Ovary (tissue), 7 donors: ENCODE measurements at regions not wholly inside any gene's neighbourhood (a gene's known extent, or its start where the extent isn't known, plus 50 kb on each side); places are given as distances from the start of the nearest gene placed in this dataset.

Experiments used
- DNase-seq, 5 donors: peaks; one replicate each; pipeline ENCODE4 v3.0.0-alpha.2; 2019 to 2020
- H3K27ac ChIP-seq, 2 donors: fragments of 200-600 bp; one replicate each; pipeline versions ENCODE4 v1.5.1 to v1.8.0; 2019 to 2022
- H3K27me3 ChIP-seq: fragments of 200-600 bp; one replicate; pipeline ENCODE4 v1.8.0; 2022
- H3K36me3 ChIP-seq: fragments of 200-600 bp; sonication (generic); one replicate; pipeline ENCODE4 v1.5.1; 2019
- H3K4me1 ChIP-seq: one replicate; pipeline ENCODE4 v1.8.1; 2013; ENCODE audit warnings: mild to moderate bottlenecking, moderate library complexity; ENCODE audit not compliant: insufficient read depth
- H3K4me3 ChIP-seq: fragments of 200-600 bp; sonication (generic); one replicate; pipeline ENCODE4 v1.5.1; 2017
- H3K9me3 ChIP-seq, 2 donors: fragments of 200-600 bp in 1 of 2; sonication (generic) in 1 of 2; one replicate each; pipeline versions ENCODE4 v1.5.1 to v1.8.1; 2013 to 2019; ENCODE audit warnings: mild to moderate bottlenecking in 1 of 2, moderate library complexity in 1 of 2
- EP300 ChIP-seq: sonication (generic); formaldehyde crosslinking; IDR thresholded peaks from one replicate; pipeline ENCODE4 v1.6.1; 2017; ENCODE audit warnings: antibody characterized with exemption
- POLR2A ChIP-seq: fragments of 450-650 bp; IDR thresholded peaks from one replicate; pipeline ENCODE4 v1.6.1; 2017; ENCODE audit warnings: antibody characterized with exemption, mild to moderate bottlenecking, moderate library complexity
- WGBS, 3 donors: extraction: QIAGEN DNeasy Blood & Tissue Kit in 1 of 3; methylation state at CpG; one replicate each; pipeline versions ENCODE4 v1.1.5 to v1.1.7; 2013 to 2017; 5-methylcytosine and 5-hydroxymethylcytosine counted together
- intact Hi-C, 4 donors: fragments of 100-400 bp; cut with DNase I; formaldehyde crosslinking; loops; one replicate each; pipeline versions ENCODE4 v1.11.0 to v1.15.1; 2022 to 2023
- TF ChIP-seq, protein P1 (sequence below), 3 donors: fragments of 450-650 bp in 2 of 3; fragments of 200-600 bp in 1 of 3; IDR thresholded peaks; one replicate each; pipeline versions ENCODE4 v1.5.1 to v1.8.0; 2016 to 2022; ENCODE audit warnings: antibody characterized with exemption in 3 of 3, mild to moderate bottlenecking in 1 of 3
- donor health status: DM: no; HTN: no; CAD: no; lungs with moderate emphysema.
- donor health status: DM: no; HTN: no; CAD: no.
- donor health status: Bipolar disorder and iron deficiency.
- donor health status: DM: no; HTN: no; CAD: no.
- donor health status: DM: yes; HTN: yes; CAD: no.

DNA sequence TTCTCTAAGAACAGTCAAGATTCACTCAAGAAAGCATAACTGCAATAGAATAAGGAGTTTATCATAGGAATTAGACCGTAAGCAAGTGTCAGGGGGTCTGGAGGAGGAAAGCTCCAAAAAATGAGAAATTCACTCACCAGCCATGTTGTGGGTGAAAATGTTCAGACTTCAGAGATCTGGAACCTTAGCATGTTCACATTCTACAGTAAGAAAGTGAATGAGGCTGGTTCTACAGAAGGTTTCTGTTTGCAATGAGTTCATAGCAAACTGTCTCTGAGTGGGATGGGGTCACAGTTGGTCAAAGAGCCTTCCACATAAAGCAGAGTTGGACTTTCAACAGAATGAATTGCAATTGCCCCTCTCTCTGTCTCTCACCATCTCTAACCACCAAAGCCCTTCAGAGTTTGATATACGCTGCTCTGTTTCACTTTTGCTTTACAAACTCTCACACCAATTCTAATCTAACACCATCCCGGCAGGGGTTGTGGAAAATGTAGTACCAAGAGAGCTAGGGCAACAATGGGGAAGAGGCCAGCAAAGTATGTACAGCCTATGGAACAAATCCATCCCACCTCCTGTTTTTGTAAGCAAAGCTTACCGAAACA lies 581.8 kb upstream of the UBE2E2 start:
- no peak overlapping the region for H3K4me3 ChIP-seq
- no peaks in the 10 kb centered on the region for H3K36me3 ChIP-seq
- H3K27me3 ChIP-seq = no peaks in the 10 kb centered on the region
- H3K9me3 ChIP-seq = no peaks in the 10 kb centered on the region
- intact Hi-C loops = no loop called here
- no peaks in the 10 kb centered on the region for H3K4me1 ChIP-seq
- TF ChIP-seq, protein P1, sequence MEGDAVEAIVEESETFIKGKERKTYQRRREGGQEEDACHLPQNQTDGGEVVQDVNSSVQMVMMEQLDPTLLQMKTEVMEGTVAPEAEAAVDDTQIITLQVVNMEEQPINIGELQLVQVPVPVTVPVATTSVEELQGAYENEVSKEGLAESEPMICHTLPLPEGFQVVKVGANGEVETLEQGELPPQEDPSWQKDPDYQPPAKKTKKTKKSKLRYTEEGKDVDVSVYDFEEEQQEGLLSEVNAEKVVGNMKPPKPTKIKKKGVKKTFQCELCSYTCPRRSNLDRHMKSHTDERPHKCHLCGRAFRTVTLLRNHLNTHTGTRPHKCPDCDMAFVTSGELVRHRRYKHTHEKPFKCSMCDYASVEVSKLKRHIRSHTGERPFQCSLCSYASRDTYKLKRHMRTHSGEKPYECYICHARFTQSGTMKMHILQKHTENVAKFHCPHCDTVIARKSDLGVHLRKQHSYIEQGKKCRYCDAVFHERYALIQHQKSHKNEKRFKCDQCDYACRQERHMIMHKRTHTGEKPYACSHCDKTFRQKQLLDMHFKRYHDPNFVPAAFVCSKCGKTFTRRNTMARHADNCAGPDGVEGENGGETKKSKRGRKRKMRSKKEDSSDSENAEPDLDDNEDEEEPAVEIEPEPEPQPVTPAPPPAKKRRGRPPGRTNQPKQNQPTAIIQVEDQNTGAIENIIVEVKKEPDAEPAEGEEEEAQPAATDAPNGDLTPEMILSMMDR (IDR thresholded peaks at IDR 0.05) = no peak
- no peak for TF ChIP-seq POLR2A
- no peak for TF ChIP-seq EP300
- no peak for DNase-seq
- WGBS, 3 donors = 86 to 96% (median 92%) methylated on average over 4 of the region's 4 CpGs
- H3K27ac ChIP-seq = no peak overlapping the region

DNA sequence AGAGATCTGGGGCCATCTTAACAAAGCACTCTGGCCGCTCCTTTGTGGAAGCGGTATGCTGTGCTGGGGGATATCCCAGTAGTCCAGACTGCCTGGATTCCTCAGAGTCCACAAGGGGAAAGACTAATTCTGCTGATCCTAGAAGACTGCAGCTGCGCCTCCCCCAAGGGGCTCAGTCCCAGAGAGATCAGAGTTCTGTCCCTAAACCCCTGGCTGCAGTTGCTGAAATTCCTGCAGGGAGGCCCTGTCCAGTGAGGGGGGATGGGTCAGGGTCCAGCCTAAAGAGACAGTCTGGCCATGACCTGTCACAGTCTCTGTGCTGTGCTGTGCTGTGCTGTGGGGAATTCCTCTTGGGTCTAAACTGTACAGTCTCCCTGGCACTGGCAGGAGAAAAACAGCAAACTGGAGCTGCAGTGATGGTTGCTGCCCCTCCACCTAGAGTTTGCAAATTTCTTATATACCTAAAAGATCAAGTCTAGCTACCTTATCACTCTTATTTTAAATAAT lies 575.1 kb upstream of the UBE2E2 start:
- intact Hi-C loops = no loop called here
- 94 to 100% (median 96%) methylated on average over 3 of the region's 3 CpGs for WGBS, 3 donors
- H3K4me3 ChIP-seq = no peak overlapping the region
- no peaks in the 10 kb centered on the region for H3K27me3 ChIP-seq
- no peak overlapping the region for H3K27ac ChIP-seq
- H3K36me3 ChIP-seq = no peaks in the 10 kb centered on the region
- no peaks in the 10 kb centered on the region for H3K9me3 ChIP-seq
- TF ChIP-seq, protein P1 (IDR thresholded peaks at IDR 0.05) = no peak
- TF ChIP-seq EP300 (no peak), POLR2A (no peak)
- H3K4me1 ChIP-seq = no peaks in the 10 kb centered on the region
- no peak for DNase-seq

GRCh38 chr3:22632536-22632935 lies 570.6 kb upstream of the UBE2E2 start:
- no peaks in the 10 kb centered on the region for H3K9me3 ChIP-seq
- 87 to 93% (median 90%) methylated on average over 3 of the region's 3 CpGs for WGBS, 3 donors

DNA sequence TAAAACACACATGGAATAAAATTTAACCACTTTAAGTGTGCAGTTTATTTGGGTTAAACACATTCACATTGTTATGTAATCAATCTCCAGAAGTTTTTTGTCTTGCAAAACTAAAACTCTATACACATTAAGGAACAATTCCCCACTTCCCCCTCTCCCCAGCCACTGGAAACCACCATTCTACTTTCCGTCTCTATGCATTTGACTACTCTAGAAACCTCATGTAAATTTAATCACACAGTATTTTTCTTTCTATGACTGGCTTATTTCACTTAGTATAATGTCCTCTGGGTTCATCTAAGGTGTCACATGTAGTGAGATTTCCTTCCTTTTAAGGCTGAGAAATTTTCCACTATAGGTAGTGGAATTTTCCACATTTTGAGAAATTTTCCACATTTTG lies 568.7 kb upstream of the UBE2E2 start:
- Histone ChIP-seq H3K27ac (no peak overlapping the region), H3K9me3 (no peaks in the 10 kb centered on the region), H3K4me3 (no peak overlapping the region), H3K27me3 (no peaks in the 10 kb centered on the region), H3K36me3 (no peaks in the 10 kb centered on the region), H3K4me1 (no peaks in the 10 kb centered on the region)
- WGBS, 3 donors = 81 to 95% (median 88%) methylated on average over 1 of the region's 1 CpG
- DNase-seq = no peak
- TF ChIP-seq, protein P1 (IDR thresholded peaks at IDR 0.05) = no peak
- no peak for TF ChIP-seq EP300
- TF ChIP-seq POLR2A = no peak
- intact Hi-C loops = no loop called here

More at GRCh38 chr3:22632536-22632935, 570.6 kb upstream of the UBE2E2 start:
- no peak overlapping the region for H3K27ac ChIP-seq
- H3K4me1 ChIP-seq = no peaks in the 10 kb centered on the region
- intact Hi-C loops = no loop called here
- no peaks in the 10 kb centered on the region for H3K36me3 ChIP-seq
- no peak for DNase-seq
- TF ChIP-seq EP300 (no peak), POLR2A (no peak)
- TF ChIP-seq, protein P1 (IDR thresholded peaks at IDR 0.05) = no peak
- H3K27me3 ChIP-seq = no peaks in the 10 kb centered on the region
- H3K4me3 ChIP-seq = no peak overlapping the region
